ENCODE measurements at regions not wholly inside any gene's neighbourhood (a gene's known extent, or its start where the extent isn't known, plus 50 kb on each side); places are given as distances from the start of the nearest gene placed in this dataset.

DNA sequence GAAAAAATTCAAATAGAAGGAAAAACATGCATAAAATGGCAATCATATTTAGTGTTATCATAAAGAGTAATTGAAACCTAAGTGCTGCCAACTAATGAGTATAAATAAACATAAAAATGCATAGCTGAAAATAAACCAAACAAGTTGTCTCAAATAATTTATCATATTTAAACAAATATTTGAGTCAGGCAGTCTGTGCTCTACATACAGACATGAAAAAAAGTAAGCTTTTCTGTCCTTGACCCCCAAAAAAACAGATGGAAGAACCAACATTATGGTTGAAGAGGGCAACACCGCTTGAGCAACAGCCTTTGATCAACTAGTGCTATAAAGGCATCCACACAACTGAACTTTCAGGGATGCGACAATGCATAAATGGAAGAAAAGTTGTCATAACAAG lies 735.1 kb upstream of the MIR17HG start (continued):
- TF ChIP-seq NEUROD1 (IDR thresholded peaks at IDR 0.05; ENCODE audit: borderline replicate concordance, low read depth, low read length, partially characterized antibody), result no peak
- TF ChIP-seq PML (IDR thresholded peaks at IDR 0.05; ENCODE audit: low read length), result no peak
- no peak for TF ChIP-seq U2AF2 (optimal IDR thresholded peaks at IDR 0.05; ENCODE audit: low read depth, low read length)

DNA sequence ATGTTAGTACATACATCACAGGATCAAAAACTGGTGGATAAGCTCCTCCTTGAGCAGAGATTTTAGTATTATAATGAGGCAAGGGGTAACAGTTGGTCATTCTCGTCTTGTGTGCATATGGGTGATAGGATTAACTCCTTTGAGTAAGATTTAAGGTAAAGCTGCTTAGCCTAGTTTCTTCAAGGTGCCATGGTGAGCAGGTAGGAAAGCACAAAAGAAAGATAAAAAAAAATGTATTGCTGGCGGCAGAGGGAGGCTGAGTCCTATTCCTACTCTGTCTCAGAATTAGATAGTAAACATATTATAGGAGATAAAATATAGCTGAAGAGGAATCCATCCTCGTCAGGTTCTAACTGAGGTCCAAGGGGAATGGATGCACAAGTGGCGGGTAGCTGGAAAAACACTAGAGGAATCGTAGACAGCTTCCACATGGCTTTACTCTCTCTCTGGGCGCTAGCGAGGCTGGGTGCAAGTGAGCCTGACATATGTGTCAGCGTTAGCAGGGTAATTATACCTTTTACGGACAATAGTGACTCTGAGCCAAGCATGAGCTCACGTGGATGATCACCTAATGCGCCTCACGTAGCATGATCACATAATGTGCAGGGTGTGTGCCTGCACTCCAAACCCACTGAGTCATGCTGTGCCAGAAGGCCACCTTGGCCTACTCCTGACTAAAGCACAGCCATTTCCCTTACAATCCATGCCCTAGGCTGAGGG lies 734.3 kb upstream of the MIR17HG start:
- TF ChIP-seq FOXJ3 (CRISPR knock-in tag; IDR thresholded peaks at IDR 0.05) (peak; percentile 60; the same call in 1 of the 2 replicates), CBX1 (IDR thresholded peaks at IDR 0.05; ENCODE audit: low read depth) (no peak), SMAD3 (CRISPR knock-in tag; conservative IDR thresholded peaks at IDR 0.05) (no peak), ETV5 (CRISPR knock-in tag; IDR thresholded peaks at IDR 0.05; ENCODE audit: low read depth) (0 out of 2 replicates have a peak, but pooled peaks have one; percentile 44), TBL1XR1 (IDR thresholded peaks at IDR 0.05; ENCODE audit: low read length in 2 of 2) (no peak), ZNF184 (CRISPR knock-in tag; IDR thresholded peaks at IDR 0.05) (0 out of 2 replicates have a peak, but pooled peaks have one; percentile 32), ZNF408 (CRISPR knock-in tag; IDR thresholded peaks at IDR 0.05; ENCODE audit: low read depth) (no peak)
- TF ChIP-seq, protein P1, sequence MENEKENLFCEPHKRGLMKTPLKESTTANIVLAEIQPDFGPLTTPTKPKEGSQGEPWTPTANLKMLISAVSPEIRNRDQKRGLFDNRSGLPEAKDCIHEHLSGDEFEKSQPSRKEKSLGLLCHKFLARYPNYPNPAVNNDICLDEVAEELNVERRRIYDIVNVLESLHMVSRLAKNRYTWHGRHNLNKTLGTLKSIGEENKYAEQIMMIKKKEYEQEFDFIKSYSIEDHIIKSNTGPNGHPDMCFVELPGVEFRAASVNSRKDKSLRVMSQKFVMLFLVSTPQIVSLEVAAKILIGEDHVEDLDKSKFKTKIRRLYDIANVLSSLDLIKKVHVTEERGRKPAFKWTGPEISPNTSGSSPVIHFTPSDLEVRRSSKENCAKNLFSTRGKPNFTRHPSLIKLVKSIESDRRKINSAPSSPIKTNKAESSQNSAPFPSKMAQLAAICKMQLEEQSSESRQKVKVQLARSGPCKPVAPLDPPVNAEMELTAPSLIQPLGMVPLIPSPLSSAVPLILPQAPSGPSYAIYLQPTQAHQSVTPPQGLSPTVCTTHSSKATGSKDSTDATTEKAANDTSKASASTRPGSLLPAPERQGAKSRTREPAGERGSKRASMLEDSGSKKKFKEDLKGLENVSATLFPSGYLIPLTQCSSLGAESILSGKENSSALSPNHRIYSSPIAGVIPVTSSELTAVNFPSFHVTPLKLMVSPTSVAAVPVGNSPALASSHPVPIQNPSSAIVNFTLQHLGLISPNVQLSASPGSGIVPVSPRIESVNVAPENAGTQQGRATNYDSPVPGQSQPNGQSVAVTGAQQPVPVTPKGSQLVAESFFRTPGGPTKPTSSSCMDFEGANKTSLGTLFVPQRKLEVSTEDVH (IDR thresholded peaks at IDR 0.05; ENCODE audit: low read depth, partially characterized antibody), result no peak
- 3% methylated on average over 12 of the region's 12 CpGs for WGBS (ENCODE audit: insufficient coverage, low coverage, missing lambda C conversion rate)
- Histone ChIP-seq H3K9ac (ENCODE audit: insufficient read depth in 1 of 2, low read depth in 2 of 2, low read length in 2 of 2) (no peak overlapping the region), H4K20me1 (replicated peaks; ENCODE audit: control insufficient read depth, insufficient read depth, low read length) (no peaks in the 10 kb centered on the region), H2AFZ (ENCODE audit: low read depth, low read length) (no peak overlapping the region), H3K36me3 (ENCODE audit: control insufficient read depth, insufficient read depth, low read length) (no peaks in the 10 kb centered on the region), H3K4me2 (ENCODE audit: insufficient read depth, low read length) (no peak overlapping the region), H3K27me3 (ENCODE audit: control insufficient read depth in 2 of 2, insufficient read depth in 2 of 2, low read length in 2 of 2) (no peaks in the 10 kb centered on the region), H3K4me1 (replicated peaks in 1 of 2; ENCODE audit: control insufficient read depth in 2 of 2, insufficient read depth in 2 of 2, low read length in 2 of 2) (no peaks in the 10 kb centered on the region), H3K4me3 (no peak overlapping the region), H3K27ac (ENCODE audit: extremely low read depth, low read depth, low read length) (no peak overlapping the region), H3K79me2 (ENCODE audit: control insufficient read depth, insufficient read depth, low read length) (no peaks in the 10 kb centered on the region), H3K9me1 (ENCODE audit: control insufficient read depth, insufficient read depth, low read length) (no peaks in the 10 kb centered on the region), H3K9me3 (replicated peaks; ENCODE audit: control insufficient read depth, insufficient read depth, low read depth, low read length) (peaks cover 10% of the 10 kb centered on the region; the same call in 1 of the 2 replicates)
- ATAC-seq (no peak), DNase-seq (ENCODE audit: extremely low read depth in 1 of 4, low spot score in 3 of 4) (no peak), FAIRE-seq (no peak)
- ChIA-PET POLR2A (interaction anchor here (1.3 to 1.4 kb wide), 2 partner anchors 11 to 16 kb away, joined by 4 read pairs; no protein-coding TSS in a partner anchor), CTCF (ENCODE audit: low intra/inter-chr PET ratio) (no interaction called here)
- in situ Hi-C loops (cut with MboI) (no loop called here), intact Hi-C loops (cut with micrococcal nuclease) (no loop called here)
- no TSS peak for BruUV-seq (replicated peaks)

Measured in K562 (cell line).